ENCODE measurements at regions not wholly inside any gene's neighbourhood (a gene's known extent, or its start where the extent isn't known, plus 50 kb on each side); places are given as distances from the start of the nearest gene placed in this dataset.

GRCh38 chr2:59096973-59097372 is 855.8 kb upstream of the FANCL start:
- Histone ChIP-seq H3K4me1 (no peaks in the 10 kb centered on the region), H3K9me3 (peaks cover 9 to 11% of the 10 kb centered on the region in 2 donors), H3K4me3 (no peak overlapping the region), H3K27ac (no peak overlapping the region), H3K27me3 (no peaks in the 10 kb centered on the region), H3K36me3 (no peaks in the 10 kb centered on the region)
- intact Hi-C loops (cut with DNase I; ENCODE audit: low total_unique reads): no loop called here
- TF ChIP-seq POLR2AphosphoS5 (IDR thresholded peaks at IDR 0.05): no peak
- TF ChIP-seq, protein P1, sequence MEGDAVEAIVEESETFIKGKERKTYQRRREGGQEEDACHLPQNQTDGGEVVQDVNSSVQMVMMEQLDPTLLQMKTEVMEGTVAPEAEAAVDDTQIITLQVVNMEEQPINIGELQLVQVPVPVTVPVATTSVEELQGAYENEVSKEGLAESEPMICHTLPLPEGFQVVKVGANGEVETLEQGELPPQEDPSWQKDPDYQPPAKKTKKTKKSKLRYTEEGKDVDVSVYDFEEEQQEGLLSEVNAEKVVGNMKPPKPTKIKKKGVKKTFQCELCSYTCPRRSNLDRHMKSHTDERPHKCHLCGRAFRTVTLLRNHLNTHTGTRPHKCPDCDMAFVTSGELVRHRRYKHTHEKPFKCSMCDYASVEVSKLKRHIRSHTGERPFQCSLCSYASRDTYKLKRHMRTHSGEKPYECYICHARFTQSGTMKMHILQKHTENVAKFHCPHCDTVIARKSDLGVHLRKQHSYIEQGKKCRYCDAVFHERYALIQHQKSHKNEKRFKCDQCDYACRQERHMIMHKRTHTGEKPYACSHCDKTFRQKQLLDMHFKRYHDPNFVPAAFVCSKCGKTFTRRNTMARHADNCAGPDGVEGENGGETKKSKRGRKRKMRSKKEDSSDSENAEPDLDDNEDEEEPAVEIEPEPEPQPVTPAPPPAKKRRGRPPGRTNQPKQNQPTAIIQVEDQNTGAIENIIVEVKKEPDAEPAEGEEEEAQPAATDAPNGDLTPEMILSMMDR (IDR thresholded peaks at IDR 0.05): no peak
- TF ChIP-seq POLR2A (IDR thresholded peaks at IDR 0.05): no peak
- no peak for DNase-seq (ENCODE audit: low spot score in 2 of 2)

DNA sequence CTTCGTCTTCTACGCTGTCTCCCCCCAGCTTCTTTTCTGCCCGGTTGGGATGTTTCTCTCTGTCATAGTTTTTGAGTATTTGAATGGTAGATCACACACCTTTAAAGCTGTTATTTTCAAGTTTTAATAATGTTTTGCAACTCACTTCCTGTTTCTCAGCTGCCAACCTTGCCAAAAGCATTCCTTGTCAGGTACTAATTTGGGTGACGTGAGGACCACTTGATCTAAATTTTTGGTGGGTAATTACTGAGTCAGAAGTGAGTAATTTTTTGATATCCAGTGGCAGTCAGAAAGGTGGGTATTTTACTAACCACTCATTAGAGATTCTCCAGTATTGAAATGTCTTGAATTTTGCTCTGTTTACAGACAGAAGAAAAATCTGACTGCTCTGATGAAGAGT is 852.4 kb upstream of the FANCL start:
- TF ChIP-seq, protein P1 (IDR thresholded peaks at IDR 0.05): no peak
- no peak for TF ChIP-seq POLR2A (IDR thresholded peaks at IDR 0.05)
- TF ChIP-seq POLR2AphosphoS5 (IDR thresholded peaks at IDR 0.05): no peak
- peaks cover 5 to 8% of the 10 kb centered on the region in 2 donors for H3K9me3 ChIP-seq
- H3K27ac ChIP-seq: no peak overlapping the region
- no peak overlapping the region for H3K4me3 ChIP-seq
- H3K4me1 ChIP-seq: no peaks in the 10 kb centered on the region
- no peak for DNase-seq (ENCODE audit: low spot score in 2 of 2)
- no peaks in the 10 kb centered on the region for H3K27me3 ChIP-seq
- no peaks in the 10 kb centered on the region for H3K36me3 ChIP-seq
- intact Hi-C loops (cut with DNase I; ENCODE audit: low total_unique reads): no loop called here

DNA sequence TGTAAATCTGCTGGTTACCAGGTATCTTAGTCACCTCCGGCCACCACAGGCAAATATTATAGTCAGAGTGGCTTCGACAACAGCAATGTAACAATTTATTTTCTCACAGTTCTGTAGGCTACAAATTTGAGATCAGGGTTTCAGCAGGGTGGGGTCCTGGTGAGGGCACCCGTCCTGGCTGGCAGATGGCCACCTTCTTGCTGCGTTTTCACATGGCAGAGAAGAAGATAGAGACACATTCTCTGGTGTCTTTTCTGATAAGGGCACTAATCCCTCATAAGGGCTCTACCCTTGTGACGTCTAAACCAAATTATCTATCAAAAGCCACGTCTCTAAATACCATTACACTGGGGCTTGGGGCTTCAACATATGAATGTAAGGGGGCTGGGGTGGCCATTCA is 843.2 kb upstream of the FANCL start:
- Histone ChIP-seq H3K27ac (no peak overlapping the region), H3K27me3 (no peaks in the 10 kb centered on the region), H3K4me3 (no peak overlapping the region), H3K9me3 (no peaks in the 10 kb centered on the region), H3K4me1 (no peaks in the 10 kb centered on the region), H3K36me3 (no peaks in the 10 kb centered on the region)
- intact Hi-C loops (cut with DNase I; ENCODE audit: low total_unique reads): no loop called here
- DNase-seq (ENCODE audit: low spot score in 2 of 2): no peak
- TF ChIP-seq POLR2A (IDR thresholded peaks at IDR 0.05) (no peak), POLR2AphosphoS5 (IDR thresholded peaks at IDR 0.05) (no peak)
- TF ChIP-seq, protein P1 (IDR thresholded peaks at IDR 0.05): no peak

DNA sequence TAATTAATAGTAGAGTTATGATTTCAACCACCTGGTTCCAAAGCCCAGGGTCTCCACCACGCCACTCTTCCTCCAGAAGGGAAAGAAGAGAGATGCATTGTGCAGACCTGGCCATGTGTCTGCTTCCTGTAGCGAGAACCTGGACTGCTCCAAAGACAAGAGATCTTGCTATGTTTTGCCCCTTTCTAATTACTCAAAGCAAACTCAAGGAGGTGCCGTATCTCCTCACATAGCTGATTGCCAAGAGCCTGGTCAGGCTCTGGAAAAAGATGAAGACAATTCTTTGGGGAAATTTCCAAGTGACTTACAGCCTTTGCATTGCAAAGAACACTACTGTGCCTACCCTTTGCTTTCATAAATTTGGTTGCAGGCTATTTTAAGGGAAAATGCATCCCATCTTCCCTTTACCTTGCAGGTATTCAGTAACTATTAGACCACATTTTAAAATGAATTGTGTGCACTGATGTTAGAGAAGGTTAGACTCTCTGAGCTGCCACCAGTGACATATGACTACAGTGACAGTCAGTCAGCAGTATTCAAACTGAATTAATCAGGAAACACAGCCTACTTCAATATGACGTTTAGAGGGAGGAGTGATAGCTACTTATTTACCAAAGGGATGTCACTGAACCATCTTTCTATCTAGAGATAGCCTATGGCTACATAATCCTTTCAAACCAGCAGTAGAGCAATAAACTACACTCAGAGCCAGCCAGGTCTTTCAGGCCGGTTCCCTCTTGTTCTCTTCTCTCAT is 842.1 kb upstream of the FANCL start:
- no peaks in the 10 kb centered on the region for H3K4me1 ChIP-seq
- no peaks in the 10 kb centered on the region for H3K9me3 ChIP-seq
- TF ChIP-seq, protein P1 (IDR thresholded peaks at IDR 0.05): no peak
- no peak for TF ChIP-seq POLR2A (IDR thresholded peaks at IDR 0.05)
- TF ChIP-seq POLR2AphosphoS5 (IDR thresholded peaks at IDR 0.05): no peak
- no peak overlapping the region for H3K27ac ChIP-seq
- H3K36me3 ChIP-seq: no peaks in the 10 kb centered on the region
- no peaks in the 10 kb centered on the region for H3K27me3 ChIP-seq
- H3K4me3 ChIP-seq: no peak overlapping the region
- no peak for DNase-seq (ENCODE audit: low spot score in 2 of 2)
- intact Hi-C loops (cut with DNase I; ENCODE audit: low total_unique reads): no loop called here

- no peak for TF ChIP-seq POLR2A (IDR thresholded peaks at IDR 0.05)
- TF ChIP-seq POLR2AphosphoS5 (IDR thresholded peaks at IDR 0.05): no peak
- TF ChIP-seq, protein P1 (IDR thresholded peaks at IDR 0.05): no peak
- no peaks in the 10 kb centered on the region for H3K4me1 ChIP-seq
- no peak overlapping the region for H3K4me3 ChIP-seq
- no peak overlapping the region for H3K27ac ChIP-seq
- intact Hi-C loops (cut with DNase I; ENCODE audit: low total_unique reads): no loop called here
- no peaks in the 10 kb centered on the region for H3K27me3 ChIP-seq
- no peak for DNase-seq (ENCODE audit: low spot score in 2 of 2)
- no peaks in the 10 kb centered on the region for H3K36me3 ChIP-seq
- H3K9me3 ChIP-seq: no peaks in the 10 kb centered on the region
Observed at GRCh38 chr2:59082657-59083056, 841.5 kb upstream of the FANCL start.
